ENCODE measurements at regions not wholly inside any gene's neighbourhood (a gene's known extent, or its start where the extent isn't known, plus 50 kb on each side); places are given as distances from the start of the nearest gene placed in this dataset.

DNA sequence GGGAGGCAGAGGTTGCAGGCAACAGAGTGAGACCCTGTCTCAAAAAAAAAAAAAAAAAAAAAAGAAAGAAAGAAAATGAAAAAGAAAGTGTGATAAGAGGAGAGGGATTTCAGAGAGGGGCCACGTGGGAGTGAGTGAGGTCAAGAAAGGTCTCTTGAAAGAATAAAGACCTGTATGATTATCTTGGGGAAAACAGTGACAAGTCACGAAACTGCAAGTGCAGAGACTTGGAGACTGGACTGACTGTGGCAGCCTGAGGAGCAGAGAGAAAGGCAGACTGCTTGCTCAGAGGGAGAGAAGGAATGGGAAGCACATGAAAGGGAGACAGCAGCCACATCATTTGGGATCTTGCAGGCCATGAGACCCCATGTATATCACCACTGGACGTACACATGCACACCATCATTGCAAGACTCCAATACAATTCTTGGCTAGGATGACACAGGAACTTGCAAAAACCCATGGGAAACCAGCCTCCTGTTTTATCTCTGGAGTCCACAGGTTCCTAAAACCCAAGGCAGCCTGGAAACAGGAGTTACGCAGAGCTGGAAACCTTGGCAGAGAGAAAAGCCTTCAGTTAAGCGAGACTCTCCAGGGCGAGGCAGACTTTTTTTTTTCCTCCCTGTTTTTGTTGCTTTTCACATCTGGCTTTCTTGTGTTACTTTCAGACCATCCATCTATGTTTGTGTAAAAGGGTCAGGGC is 207.0 kb upstream of the TBL1X start:
- no peak for TF ChIP-seq CTCF (IDR thresholded peaks at IDR 0.05)
- Histone ChIP-seq H3K4me3 (no peak overlapping the region), H3K9me3 (peaks cover 0 to 10% (median 0%) of the 10 kb centered on the region in 11 donors), H3K27me3 (peaks cover 0 to 34% (median 0%) of the 10 kb centered on the region in 7 donors), H3K27ac (no peak overlapping the region), H3K4me1 (no peaks in the 10 kb centered on the region), H3K36me3 (no peaks in the 10 kb centered on the region)
- intact Hi-C loops (cut with DNase I): no loop called here
- ATAC-seq (no peak), DNase-seq (no peak)
- 72 to 84% methylated on average over 5 to 6 of the region's 6 CpGs for WGBS, 2 donors

DNA sequence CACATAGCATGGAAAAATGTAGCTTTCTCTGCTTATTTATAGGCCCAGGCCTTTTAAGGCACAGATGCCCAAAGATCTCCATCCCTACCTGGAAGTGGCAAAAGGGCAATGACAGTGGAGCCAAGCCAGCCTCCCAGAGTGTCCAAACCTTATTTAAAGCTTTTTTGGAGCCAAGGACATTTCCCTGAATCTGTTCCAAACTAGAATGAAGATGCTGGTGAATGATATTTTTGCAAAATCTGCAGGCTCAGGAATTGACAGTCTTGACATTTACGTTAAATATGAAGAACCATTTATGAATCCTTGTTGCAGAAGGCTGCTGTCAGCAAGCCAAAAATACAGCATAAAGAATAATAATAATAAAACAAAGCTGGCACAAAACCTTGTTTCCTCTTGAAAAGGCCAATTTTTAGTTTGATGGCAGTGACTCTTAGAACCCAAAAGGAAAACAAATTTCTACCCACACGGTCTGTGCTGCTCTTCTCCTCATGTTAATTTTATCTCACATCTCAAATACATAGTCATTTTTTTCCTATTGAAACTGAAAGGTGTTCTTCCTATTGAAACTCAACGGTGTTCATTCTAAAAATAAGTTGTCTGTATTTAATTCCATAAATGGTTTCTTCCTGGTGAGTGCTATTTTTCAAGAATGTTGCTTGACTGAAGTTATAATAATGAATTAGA is 206.3 kb upstream of the TBL1X start:
- H3K36me3 ChIP-seq: no peaks in the 10 kb centered on the region
- no peak for DNase-seq
- no peak overlapping the region for H3K4me3 ChIP-seq
- H3K4me1 ChIP-seq: no peaks in the 10 kb centered on the region
- intact Hi-C loops (cut with DNase I): no loop called here
- no peak overlapping the region for H3K27ac ChIP-seq
- H3K9me3 ChIP-seq: peaks cover 0 to 10% (median 0%) of the 10 kb centered on the region in 11 donors
- no peak for ATAC-seq
- TF ChIP-seq CTCF (IDR thresholded peaks at IDR 0.05): no peak
- peaks cover 0 to 29% (median 0%) of the 10 kb centered on the region in 7 donors for H3K27me3 ChIP-seq
- WGBS, 2 donors: 41 to 53% methylated on average over 3 of the region's 3 CpGs

- ATAC-seq: no peak
- no peak for TF ChIP-seq CTCF (IDR thresholded peaks at IDR 0.05)
- DNase-seq: no peak
- Histone ChIP-seq H3K4me3 (no peak overlapping the region), H3K27me3 (peaks cover 0 to 17% (median 0%) of the 10 kb centered on the region in 7 donors), H3K27ac (no peak overlapping the region), H3K4me1 (no peaks in the 10 kb centered on the region), H3K9me3 (peaks cover 0 to 10% (median 0%) of the 10 kb centered on the region in 11 donors), H3K36me3 (no peaks in the 10 kb centered on the region)
- intact Hi-C loops (cut with DNase I): no loop called here
- 86 to 95% methylated on average over 1 of the region's 1 CpG for WGBS, 2 donors
These were observed 204.3 kb upstream of the TBL1X start for GRCh38 chrX:9260603-9261002.

DNA sequence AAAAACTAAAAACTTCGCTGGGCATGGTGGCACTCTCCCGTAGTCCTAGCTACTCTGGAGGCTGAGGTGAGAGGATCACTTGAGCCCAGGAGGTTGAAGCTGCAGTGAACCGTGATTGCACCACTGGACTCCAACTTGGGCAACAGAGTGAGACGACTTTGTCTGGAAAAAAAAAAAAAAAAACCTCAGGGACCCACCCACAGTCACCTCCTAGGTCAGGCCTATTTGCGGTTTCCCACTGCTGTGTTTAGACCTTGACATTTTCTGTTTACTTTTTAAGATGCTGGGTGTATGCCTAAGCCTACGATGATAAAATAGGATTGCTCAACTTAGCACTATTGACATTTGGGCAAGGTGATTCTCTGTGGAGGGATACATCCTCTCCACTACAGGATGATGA is 197.4 kb upstream of the TBL1X start:
- WGBS, 2 donors: 75 to 78% methylated on average over 6 of the region's 6 CpGs
- Histone ChIP-seq H3K27ac (no peak overlapping the region), H3K9me3 (no peaks in the 10 kb centered on the region), H3K4me3 (no peak overlapping the region), H3K4me1 (no peaks in the 10 kb centered on the region), H3K27me3 (peaks cover 0 to 39% (median 0%) of the 10 kb centered on the region in 7 donors), H3K36me3 (no peaks in the 10 kb centered on the region)
- intact Hi-C loops (cut with DNase I): no loop called here
- TF ChIP-seq CTCF (IDR thresholded peaks at IDR 0.05): no peak
- no peak for ATAC-seq
- DNase-seq: no peak

All from heart right ventricle (tissue), 16 donors.